ENCODE measurements at regions not wholly inside any gene's neighbourhood (a gene's known extent, or its start where the extent isn't known, plus 50 kb on each side); places are given as distances from the start of the nearest gene placed in this dataset.
A peak's percentile ranks its signal among the peaks of the same experiment; 100 is the strongest.
"Not testable (repeated sequence)": the region's sequence is repeated elsewhere in the genome, so short reads cannot be mapped to it uniquely, and the experiment has no call there.

DNA sequence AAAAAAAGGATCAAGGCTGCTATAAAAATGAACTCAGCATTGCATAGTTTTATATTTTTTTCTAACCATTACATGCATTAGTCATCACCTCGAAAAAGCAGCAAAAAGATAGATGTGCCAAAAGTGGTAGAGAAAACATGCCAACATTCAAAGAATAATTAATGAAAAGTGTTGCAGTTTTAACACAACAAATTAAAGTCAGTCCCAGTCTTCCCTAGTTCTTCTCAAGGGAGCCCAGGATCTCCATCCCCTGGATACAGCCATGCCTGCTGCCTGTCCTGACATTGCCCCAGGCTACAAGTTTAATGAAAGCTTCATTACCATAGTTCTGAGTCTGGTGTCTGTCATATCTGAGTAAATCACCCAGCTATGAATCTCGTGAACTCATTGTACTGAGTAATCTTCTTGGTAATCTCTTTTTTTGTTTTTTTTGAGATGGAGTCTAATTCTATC, 116.6 kb upstream of the KLF12 start:
- DNase-seq: no peak

DNA sequence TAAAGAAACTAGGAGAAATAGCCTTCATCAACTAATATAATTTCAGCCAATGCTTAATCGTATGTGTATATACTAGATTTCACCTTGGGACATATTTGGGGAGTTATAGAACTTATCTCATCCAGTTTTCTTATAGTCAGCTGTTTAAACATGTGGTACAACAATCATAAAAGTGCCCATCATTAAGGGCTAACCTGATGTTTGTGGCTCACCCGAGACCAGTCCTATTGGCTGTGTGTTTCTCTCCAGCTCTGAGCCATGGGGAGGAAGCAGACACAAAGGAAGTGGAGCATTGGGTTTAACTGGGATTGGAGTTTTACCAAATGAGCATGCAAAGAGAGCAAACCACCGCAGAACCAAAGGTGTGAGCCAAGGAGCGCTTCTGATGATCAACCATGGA, 114.3 kb upstream of the KLF12 start:
- no peak for DNase-seq

DNA sequence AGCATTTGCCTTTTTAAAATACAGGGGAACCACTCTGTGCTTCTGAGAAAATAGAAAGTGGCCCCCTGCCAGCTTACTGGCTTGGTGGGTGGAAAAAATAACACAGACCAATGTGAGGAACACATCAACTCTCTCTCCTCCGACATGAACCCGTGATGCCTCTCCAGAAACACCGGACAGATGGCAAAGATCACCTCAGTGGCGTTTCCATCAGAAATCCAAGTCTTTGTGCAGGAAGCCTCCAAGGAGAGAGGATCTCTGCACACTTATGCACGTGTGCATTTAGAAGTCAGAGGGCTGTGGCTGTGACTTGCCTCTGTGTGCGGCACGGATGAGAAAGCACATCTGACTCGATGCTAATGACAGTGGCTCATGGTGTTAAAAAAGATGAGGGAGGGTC, 112.3 kb upstream of the KLF12 start:
- DNase-seq: peak; percentile 51 to 84 (median 82)

DNA sequence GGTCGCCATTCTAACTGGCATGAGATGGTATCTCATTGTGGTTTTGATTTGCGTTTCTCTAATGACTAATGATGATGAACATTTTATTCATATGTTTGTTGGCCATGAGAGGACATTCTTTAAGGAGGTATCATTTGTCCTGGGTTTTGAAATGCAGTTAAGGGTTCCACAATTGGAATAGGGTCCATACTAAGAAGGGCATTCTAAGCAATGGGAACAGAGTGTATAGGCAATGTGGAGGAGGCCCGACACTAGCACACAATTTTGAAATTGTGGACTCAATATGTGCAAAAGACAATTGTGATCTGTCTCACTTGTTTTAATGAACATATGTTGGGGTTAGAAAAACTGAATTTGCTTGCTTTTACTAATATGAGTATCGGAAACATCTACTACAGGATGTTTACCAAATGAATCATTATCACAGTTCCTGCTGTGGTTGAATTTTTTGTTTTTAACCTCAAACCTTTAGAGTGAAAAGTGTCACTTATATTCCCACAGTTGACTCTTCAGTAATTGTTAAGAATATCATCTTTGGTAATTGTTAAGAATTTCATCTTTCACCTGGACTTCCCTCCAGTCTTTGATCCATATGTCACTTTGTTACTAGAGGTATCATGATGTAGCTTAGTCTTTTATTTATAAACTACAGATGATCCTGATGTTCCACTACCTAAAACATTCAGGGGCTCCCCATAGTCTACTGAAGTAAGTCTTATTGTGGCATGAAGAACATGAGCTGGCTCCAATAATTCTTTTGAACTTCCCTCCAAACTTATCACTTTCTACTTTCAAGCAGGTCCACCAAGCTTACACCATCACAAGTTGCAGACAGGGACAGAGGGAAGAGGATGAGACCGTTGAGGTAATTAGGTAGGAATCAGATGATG, 109.7 kb upstream of the KLF12 start:
- DNase-seq: peak in 1 of 3 donors; percentile 59

DNA sequence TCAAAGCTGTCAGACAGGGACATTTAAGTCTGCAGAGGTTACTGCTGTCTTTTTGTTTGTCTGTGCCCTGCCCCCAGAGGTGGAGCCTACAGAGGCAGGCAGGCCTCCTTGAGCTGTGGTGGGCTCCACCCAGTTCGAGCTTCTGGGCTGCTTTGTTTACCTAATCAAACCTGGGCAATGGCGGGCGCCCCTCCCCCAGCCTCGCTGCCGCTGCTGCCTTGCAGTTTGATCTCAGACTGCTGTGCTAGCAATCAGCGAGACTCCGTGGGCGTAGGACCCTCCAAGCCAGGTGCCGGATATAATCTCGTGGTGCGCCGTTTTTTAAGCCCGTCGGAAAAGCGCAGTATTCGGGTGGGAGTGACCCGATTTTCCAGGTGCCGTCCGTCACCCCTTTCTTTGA, 107.1 kb upstream of the KLF12 start:
- not testable (repeated sequence) for DNase-seq

DNA sequence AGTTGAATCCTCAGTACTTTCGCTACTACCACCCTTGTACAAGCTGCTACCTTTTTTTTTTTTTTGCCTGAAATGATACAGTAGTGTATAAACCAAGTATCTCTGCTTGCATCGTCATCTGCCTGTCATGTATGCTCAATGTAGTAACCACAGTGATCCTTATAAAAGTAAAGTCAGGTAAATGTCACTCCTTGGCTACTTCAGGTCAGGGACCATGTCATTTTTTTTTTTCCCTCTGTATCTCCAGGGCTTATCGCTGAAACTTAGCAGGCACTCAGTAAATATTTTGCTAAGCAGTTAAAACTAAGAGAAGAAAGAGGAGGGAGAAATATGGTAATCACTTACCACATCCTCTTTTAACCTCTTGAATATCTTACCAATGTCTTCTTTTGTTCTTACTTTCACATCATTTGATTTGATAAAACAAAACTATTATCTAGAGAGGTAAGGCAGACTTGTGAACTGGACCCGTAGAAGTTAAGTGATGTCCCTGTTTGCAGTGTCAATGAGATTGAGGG, 96.8 kb upstream of the KLF12 start:
- no peak for DNase-seq

DNA sequence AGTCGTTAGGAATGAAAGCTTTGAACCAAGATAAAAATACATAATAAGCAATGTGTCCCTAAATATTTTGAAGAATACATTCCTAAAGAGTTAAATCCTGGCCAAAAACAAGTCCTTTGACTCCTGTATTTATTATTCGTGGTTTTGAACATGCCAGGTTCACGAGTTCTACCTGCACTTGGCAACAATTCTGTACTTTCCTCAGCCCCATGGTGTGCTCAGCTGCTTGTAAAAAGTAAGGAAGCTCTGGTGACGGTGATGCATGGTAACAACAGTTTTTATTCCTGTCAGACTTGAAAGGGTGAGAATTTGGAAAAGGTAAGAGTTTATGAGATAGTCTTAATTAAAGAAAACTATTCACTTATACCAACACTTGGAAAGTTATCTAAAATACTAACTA, 95.0 kb upstream of the KLF12 start:
- DNase-seq: no peak

DNA sequence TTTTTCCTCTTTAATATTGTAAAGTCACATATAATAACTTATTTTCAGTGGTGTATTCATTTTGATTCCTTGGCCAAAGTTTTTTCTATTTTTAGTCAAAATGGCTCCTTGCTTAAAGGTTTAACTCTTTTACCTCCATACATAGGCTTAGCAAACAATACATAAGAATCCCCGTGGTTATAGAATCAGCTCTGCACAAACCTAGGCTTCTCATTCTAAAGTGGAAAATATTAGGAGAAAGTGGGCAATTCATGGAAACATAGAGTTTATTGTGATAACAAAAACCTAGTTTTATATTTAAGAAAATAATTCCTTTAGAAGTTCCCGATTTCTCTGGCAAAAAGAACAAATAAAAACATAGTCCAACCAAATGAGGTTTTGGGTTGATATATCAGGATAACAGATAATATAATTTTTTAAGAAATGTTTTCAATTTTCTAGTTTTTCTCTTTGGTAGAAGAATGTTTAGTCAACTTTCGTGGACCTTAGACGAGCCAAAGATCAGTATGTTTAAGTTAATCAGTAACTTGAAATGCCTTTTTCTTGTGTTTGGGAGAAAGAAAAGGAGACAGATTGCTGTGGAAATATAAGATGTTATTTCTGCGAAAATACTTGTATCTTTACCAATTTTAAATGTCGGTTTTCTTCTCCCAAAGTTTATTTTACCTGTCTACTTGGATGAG, 93.4 kb upstream of the KLF12 start:
- no peak for DNase-seq

DNA sequence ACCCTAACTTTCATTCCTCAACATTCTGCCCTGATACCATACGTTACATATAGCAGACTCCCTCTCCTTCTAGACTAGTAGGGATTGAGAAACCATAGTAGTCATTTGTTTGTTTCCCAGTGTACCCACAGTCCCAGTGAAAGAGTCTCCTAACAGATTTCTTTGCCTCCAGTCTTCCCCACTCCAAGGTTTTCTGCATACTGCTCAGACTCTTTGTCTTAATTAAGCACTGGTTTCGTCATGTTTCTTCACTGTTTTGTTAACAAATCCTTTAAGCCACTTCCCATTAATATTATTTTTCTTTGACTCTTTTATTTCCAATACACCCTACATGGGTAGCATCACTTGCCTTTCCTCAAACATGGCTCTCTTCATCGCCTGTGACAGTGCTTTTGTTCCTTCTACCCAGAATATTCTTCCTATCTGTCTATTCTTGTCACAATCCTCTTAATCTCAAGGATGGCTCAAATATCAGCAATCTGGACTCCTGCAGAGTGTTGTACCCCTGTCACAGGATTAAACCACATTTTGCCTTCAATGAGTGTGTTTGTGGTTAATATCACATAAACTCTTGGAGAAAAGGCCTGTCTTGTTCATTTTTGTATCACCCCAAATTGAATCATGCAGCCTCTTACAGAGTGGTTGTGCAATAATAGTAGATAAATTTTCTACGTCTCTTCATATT, 92.7 kb upstream of the KLF12 start:
- DNase-seq: no peak

DNA sequence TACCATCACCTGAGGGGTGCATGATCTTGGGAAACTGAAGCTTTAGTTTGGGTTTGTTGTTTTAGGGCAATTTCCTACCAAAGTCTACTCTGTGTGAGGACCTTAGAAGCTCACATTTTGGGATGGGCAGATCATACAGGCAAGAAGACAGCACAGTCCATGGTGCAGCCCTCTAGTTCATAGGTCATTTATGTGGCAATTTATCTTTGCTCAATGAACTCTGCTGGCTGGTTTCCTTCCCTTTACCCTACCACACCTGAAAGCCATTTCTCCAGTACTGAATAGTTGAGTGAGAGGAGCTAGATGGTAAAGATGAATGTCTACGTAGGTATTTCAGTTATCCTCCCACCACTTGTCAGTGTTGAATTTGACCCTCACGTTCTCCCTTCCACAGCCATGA, 87.5 kb upstream of the KLF12 start:
- DNase-seq: no peak

DNA sequence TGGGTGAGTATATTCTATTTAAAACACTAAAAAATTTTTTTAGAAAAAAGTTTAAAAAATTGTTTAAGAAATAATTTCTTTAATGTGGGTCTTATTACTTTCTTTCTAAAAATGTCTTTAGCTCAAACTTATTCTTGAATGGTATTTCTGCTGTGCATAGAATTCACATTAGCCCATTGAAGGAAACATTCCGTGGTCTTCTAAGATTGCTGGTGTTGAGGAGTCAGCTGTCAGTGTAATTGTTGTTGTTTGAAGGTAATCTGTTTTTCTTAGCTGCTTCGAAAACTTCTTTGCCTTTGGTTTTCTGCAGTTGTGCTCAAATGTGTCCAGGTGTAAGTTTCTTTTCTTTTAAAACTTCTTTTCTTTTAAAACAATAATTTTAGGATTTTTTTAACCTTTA, 85.4 kb upstream of the KLF12 start:
- no peak for DNase-seq

DNA sequence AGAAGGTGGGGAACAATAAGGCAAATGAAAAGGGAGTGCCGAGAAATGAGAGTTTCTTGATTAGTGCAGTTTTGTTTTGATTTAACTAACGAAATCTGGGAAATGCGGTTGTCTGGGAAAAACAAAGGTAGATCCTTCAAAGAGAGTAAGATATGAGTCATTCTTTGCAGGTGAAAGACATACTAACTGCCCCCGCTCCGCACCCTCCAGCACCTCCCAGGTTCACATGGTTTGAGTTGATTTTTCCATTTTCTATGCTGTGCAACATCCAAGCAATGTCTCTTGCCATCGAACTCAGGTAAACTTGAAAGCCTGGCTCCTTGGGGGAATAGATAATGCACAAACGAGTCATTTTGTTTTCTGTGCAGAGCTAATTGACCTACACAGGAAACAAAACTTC, 84.1 kb upstream of the KLF12 start:
- no peak for DNase-seq

DNA sequence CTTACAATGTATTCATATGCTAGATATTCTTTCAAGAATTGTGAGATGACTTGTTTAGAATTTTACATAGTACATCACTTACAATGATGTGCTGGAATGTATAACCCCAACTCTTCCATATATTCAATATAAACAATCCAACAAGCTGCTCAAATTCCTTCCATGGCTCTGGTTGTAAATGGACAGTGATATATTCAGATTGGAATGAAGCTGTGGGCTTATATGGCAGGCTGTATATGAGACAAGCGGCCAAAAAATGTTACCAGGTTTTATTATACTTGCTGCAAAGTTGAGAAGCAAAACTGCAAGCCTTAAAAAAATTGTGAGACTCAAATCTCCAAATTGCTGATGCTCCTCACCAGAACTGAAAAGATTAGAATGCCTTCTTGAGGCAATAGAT, 83.6 kb upstream of the KLF12 start:
- DNase-seq: peak in 2 of 3 donors; percentile 12 to 89

DNA sequence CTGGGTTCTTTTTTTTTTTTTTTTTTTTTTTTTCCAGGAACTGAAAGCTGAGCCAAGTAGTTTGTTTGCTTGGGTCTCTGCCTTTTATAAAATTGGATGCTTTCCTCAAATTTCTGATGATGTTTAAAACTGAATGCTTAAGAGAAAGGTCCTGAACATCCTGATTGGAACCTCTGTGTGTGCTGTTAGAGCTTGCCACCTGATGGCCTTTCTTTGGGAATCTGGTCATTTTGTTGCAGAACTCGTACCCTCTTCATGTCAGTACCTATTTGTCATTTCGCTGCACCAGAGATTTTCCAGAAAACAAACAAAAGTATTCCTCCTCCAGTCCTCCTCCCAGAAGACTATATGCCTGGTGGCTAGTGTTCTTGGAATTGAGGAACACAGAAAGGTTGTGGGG, 81.2 kb upstream of the KLF12 start:
- DNase-seq: no peak

DNA sequence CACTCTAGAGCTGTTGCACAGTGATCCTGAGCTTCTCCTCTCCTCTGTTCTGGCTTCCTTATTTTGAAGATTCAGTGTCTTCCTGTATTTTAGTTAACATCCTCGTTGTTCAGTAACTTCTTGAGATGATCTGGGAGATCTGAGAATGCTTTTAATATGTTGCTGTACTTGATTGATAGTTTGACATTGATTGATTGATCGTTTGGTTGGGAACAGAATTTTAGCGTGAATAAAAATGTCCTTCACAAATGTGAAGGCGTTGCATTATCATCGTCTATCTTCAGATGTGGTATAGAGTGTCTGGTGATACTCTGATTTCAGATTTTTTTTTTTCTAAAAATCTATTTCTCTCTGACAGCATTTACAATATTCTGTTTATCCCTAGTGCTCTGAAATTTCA, 80.1 kb upstream of the KLF12 start:
- DNase-seq: no peak

DNA sequence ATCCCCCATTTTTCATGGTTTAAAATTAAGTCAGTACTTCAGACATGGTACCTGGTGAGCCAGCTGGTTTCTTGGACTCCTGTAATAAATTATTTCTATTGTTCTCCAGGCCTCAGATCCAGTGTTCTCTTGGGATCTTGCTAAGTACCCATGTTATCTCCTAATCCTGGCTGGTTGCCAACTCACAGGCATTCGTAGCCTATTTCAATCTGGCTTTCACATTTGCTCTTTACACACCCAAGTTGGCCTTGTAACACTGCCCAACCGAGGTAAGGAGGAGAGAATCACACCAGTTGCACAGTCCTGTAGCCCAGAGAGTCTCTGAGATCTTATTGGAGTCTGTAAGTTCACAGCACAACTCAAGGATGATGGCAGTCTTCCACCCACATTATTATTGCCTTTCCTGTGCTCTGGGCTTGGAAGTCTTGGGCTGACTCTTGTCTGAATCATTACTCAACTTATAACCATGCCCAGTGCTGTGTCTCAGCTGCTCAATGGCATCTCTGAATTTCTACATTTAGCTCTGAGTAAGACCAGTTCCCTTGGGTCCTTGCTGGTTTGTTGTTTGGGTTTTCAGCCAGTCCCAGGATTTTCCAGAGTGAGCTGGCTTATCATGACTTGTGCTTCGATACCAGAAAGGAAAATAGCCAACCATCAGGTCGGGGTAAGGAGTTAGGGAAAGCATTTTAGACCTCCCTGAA, 76.6 kb upstream of the KLF12 start:
- DNase-seq: peak in 1 of 3 donors; percentile 95

DNA sequence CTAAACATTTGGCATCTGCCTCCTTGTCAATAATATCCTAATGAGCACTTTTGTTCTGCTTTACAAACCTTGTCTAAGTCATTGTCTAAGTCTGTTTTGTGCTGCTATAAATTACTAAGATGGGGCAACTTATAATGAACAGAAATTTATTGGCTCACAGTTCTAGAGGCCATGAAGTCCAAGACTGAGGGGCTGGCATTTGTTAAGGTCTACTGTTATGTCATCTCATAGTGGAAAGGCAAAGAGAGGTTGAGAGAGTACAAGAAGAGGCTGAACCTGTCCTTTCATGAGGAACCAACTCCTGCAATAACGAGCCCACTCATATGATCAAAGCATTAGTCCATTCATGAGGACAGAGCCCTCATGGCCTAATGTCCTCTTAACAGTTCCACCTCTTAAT, 72.7 kb upstream of the KLF12 start:
- DNase-seq: no peak

DNA sequence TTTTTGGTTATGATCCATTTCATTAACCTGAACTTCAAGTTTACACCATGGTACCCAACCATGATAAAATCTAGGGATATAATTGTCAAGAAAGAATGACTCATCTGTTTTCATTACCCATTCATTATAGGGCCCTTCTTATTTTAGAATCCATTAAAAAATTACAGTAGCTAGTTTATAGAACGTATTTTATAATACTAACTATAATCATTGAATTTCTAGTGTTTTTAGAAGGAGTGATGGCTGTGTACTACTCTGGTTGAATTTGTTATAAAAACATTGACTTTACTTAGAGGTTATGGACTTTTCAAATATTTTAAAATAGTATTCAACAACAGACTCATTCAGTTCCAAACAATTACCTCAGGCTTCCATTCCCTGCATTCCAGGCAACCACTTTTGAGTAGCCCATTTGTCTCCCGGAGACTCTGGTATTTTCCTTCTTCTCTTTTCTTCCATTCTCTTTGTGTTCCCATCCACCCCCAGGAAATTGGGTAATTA, 71.9 kb upstream of the KLF12 start:
- DNase-seq: peak in 1 of 3 donors; percentile 80

DNA sequence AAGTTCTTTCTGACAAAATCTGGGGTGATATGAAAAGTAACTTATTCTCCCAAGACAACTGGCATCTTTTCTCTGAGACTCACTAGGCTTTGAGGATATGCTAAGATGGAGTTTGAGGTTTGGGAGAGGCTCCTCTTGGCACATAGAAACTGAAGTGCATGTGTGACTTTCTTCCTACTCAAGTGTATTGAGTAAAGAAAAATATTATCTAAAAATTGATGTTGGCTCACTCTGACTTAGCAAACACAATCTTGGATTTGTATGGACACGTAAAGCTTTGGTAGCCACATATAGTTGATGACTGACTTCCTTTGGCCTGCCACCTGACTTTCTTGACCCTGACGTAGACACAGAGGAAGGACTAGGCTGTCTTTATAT, 71.1 kb upstream of the KLF12 start:
- DNase-seq: no peak

DNA sequence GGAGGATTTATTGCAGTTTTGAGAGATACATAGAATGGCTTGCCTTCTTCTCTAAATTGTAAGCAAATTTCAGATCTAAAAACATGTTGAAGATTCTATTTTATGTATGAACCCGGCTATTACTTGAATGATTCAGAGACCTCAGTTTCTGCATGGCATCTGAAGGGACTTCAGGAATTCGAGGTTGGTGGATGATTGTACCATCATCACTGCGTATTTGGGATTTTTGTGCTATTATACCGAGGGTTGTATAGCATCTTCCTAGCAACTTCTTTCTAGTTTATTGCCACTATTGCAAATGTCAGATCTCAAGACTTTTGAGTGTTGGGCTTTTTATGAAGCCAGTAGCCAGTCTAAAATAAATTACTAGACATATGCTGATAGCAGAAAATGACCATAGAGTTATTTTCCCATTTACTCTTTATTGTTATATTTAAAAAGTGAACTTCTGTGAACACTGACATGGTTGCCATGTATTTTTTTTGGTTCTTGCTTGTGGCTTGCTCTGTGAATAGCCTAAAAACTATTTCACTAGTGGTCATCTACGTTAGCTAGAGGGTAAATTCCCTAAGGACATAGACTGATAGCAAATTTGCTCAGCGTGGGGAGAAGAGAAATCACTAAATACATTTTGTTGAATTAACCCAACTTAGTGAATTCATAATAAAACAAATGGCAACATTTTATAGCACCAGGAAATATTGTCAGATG, 70.6 kb upstream of the KLF12 start:
- DNase-seq: no peak

DNA sequence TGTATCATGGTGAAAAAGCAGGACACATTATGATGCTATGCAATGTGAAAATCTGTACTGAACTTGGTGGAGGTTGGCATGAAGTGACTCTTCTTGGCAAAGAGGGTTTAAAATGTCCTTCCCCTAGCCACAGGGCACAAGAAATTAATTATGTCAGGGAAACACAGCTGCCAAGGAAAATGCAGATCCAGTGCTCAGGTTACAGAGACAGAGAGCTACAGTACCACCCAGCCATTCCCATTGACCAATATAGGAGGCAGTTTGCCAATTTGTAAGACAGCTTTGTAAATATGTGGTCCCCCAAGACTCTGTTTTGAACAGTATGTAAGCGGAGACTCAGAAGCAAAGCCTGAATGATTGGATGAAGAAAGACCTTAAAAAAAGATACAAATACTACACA, 69.4 kb upstream of the KLF12 start:
- peak in 1 of 3 donors; percentile 38 for DNase-seq
